NCI-H1930 (cell line): ENCODE measurements at regions not wholly inside any gene's neighbourhood (a gene's known extent, or its start where the extent isn't known, plus 50 kb on each side); places are given as distances from the start of the nearest gene placed in this dataset.
"Not testable (repeated sequence)": the region's sequence is repeated elsewhere in the genome, so short reads cannot be mapped to it uniquely, and the experiment has no call there.

Experiments
- DNase-seq, 2 experiments: peaks; one replicate each; lab custom pipeline; 2025; lab: John Stamatoyannopoulos, UW

- no peak for DNase-seq
Observed at GRCh38 chr1:89436856-89437255, 73.0 kb downstream of the GBP6 start.

- not testable (repeated sequence) for DNase-seq
Observed at GRCh38 chr1:89438301-89438700, 74.4 kb downstream of the GBP6 start.

GRCh38 chr1:89440911-89441310 is 77.1 kb downstream of the GBP6 start:
- DNase-seq, result no peak

- no peak for DNase-seq
Observed at GRCh38 chr1:89444791-89445190, 79.8 kb upstream of the LRRC8B start.

- DNase-seq, result no peak
Observed at GRCh38 chr1:89451011-89451410, 73.6 kb upstream of the LRRC8B start.

GRCh38 chr1:89453123-89453972 is 71.3 kb upstream of the LRRC8B start:
- no peak for DNase-seq

GRCh38 chr1:89454845-89455521 is 69.6 kb upstream of the LRRC8B start:
- peak; percentile 32 to 56 for DNase-seq

- DNase-seq, result no peak
Observed at GRCh38 chr1:89457046-89457445, 67.6 kb upstream of the LRRC8B start.

GRCh38 chr1:89459081-89459480 is 65.5 kb upstream of the LRRC8B start:
- DNase-seq, result no peak

GRCh38 chr1:89460325-89460724 is 64.3 kb upstream of the LRRC8B start:
- no peak for DNase-seq

- DNase-seq, result no peak
Observed at GRCh38 chr1:89462250-89462649, 62.4 kb upstream of the LRRC8B start.

GRCh38 chr1:89464008-89464407 is 60.6 kb upstream of the LRRC8B start:
- DNase-seq, result no peak

- no peak for DNase-seq
Observed at GRCh38 chr1:89465201-89465600, 59.4 kb upstream of the LRRC8B start.

GRCh38 chr1:89466307-89466930 is 58.2 kb upstream of the LRRC8B start:
- no peak for DNase-seq

GRCh38 chr1:89472253-89472652 is 52.4 kb upstream of the LRRC8B start:
- no peak for DNase-seq

- no peak for DNase-seq
Observed at GRCh38 chr1:89472886-89473417, 51.7 kb upstream of the LRRC8B start.
